ENCODE measurements at regions not wholly inside any gene's neighbourhood (a gene's known extent, or its start where the extent isn't known, plus 50 kb on each side); places are given as distances from the start of the nearest gene placed in this dataset.
"Not testable (repeated sequence)": the region's sequence is repeated elsewhere in the genome, so short reads cannot be mapped to it uniquely, and the experiment has no call there.

DNA sequence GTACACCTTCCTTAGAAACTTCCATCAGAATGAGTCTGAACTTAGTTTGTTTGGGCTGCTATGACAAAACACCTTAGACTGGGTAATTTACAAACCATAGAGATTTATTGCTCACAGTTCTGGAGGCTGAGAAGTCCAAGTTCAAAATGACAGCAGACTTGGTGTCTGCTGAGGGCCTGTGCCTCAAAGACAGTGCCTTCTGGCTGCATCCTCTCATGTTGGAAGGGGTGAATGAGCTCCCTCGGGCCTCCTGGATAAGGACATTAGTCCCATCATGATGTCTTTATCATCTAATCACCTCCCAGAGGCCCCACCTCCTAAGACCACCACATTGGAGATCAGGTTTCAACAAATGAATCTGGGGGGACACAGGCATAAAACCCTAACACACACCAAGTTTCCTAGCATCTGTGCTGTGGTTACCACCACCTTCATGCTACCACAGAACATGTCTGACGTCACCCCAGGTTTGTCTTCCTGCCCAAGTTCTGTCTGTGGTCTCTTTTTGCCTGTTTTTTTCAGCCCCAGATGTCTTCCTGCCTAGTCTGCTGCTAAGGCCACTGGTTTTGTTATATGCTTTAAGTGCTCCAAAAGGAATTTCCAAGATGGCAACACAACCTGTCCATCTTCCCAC lies 150.9 kb upstream of the COBL start:
- no peak for DNase-seq

DNA sequence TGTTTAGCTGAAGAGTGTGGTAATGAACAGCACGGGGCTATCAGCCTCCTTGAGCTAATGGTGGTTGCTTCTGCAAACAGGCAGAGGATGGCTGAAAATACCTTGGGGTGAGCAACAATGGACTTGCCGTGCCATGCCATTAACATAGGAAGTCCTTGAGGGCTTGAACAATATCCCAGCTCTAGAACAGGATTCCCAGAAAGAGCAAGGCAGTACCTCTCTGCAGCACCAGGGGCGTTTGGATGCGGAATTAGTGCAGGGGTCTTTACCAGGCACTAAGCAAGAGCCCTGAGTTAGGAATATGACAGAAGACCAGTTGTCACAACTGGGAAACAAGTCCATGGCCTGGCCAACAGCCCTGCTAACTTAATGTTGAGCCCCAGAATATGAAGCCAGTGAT lies 143.2 kb upstream of the COBL start:
- DNase-seq: no peak

DNA sequence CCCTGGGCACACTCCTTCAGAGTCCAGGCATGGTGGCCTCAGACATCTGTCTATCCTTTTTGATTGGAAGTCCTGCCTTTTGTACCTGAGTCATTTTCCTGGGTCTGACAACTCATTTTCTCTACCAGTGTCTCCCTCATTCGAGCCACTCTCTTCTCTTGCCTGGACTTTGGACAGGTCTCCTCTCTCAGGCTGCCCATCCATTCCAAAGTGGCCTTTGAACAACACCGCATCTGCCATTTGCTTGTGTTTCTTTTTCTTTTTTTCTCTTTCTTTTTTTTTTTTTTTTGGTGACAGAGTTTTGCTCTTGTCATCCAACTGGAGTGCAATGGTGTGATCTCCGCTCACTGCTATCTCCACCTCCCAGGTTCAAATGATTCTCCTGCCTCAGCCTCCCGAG lies 142.1 kb upstream of the COBL start:
- DNase-seq: no peak

DNA sequence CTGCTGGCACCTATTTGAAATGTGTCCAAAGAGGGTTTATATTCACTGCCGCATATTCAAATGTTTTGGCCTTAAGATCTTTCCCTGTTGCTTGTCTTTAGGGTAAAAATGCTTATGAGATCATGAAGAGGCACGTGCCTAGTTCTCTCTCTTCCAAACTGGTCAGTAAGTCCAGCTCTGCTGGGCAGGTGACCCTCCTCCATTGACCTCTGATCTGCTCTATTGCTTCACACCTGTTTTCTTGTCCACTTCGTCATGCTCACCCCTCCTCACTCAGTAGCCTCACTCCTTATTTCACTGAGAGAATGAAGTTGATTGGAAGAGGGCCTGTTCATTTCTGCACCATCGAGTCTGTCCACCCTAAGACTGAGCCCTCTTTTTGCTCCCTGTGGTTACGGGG lies 140.5 kb upstream of the COBL start:
- DNase-seq: no peak

- DNase-seq: no peak
Measured at GRCh38 chr7:51456431-51457060, 139.9 kb upstream of the COBL start.

DNA sequence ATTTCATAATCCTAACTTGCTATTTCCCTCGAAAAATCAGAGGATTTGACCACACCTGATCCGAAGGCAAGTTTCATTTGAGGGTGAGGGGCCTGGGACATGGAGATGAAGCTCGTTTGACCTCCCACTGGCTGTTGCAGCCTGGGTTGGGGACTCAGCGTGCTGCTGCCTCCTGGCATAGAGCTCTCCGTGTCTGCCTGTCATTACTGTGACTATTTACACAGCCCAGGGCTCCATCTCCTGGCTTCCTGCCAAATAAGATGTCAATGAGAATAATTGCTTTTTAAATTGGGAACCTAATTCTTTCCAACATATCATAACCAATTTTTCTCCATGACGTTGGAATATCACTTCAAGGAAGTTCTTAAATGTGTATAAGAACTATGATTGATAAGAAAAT lies 139.3 kb upstream of the COBL start:
- DNase-seq: no peak

- DNase-seq: no peak
Measured at GRCh38 chr7:51455513-51455912, 138.9 kb upstream of the COBL start.

GRCh38 chr7:51455086-51455485 lies 138.5 kb upstream of the COBL start:
- no peak for DNase-seq

DNA sequence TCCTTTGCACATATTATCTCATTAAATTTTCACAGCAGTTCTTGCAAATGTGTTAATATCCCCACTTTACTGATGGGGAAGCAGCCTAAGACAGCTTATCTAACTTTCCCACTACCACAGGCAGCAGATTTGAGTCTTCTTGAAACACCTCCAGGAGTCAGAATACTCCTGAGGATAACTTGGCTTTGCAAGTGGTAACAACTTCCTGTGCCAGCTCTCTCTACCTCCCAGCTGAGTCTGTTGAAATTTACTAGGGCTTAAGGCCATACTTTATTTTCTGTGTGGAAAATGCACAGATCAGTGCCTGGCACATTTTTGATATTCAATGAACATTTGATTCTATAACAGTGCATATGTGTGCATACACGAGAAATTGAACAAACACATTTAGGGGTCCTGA lies 136.1 kb upstream of the COBL start:
- no peak for DNase-seq

DNA sequence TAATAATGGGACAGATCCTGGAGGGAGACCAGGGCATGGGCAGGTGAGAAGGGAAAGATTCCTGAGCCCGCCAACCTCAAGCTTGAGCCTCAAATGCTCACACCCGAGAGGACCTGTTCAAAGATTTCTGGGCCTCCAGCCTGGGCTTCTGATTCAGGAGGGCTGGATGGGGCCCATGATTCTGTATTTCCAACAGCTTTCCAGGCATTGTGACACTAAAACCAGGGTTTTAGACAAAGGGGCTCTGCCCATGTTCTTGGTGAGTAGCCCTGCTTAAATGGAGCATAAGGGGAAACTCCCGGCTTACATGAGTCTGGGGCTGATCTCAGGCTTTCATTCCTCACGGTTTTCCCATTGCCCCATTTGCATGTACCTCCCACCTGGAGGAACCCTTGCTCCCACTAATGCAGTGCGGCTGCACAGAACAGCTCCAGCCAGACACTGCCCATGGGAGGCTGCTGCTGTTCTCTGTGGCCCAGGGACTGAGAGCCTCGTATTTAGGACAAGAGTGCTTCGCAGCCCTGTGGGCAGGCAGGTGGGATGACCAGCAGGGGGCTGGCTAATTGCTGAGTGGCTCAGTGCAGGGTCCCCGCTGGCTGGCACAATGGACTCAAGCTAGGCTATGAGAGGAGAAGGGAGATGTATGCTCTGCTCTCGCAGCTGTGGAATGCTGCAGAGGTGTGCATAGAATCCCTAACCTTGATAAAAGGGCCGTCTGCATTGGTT lies 135.3 kb upstream of the COBL start:
- no peak for DNase-seq

GRCh38 chr7:51450541-51450940 lies 133.9 kb upstream of the COBL start:
- DNase-seq: no peak

GRCh38 chr7:51446785-51447184 lies 130.2 kb upstream of the COBL start:
- DNase-seq: no peak

GRCh38 chr7:51446356-51446755 lies 129.7 kb upstream of the COBL start:
- no peak for DNase-seq

DNA sequence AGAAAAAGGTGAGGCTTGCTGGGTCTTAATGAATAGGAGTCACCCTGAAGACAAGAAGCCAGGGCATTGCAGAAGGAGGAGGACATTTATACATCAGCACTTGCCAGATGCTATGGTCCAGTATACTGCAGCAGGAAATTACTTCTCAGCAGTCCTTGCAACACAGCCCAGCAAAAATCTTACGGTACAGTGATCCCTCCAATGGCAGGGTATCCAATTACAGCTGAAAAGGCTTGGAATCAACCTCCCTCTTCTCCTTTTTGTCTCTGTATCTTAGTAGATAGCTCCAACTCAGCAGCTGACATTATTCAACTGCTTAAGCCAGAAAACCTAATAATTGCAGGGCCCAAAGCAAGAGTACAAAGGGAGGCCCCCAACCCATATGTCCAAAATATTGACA lies 128.3 kb upstream of the COBL start:
- DNase-seq: no peak

DNA sequence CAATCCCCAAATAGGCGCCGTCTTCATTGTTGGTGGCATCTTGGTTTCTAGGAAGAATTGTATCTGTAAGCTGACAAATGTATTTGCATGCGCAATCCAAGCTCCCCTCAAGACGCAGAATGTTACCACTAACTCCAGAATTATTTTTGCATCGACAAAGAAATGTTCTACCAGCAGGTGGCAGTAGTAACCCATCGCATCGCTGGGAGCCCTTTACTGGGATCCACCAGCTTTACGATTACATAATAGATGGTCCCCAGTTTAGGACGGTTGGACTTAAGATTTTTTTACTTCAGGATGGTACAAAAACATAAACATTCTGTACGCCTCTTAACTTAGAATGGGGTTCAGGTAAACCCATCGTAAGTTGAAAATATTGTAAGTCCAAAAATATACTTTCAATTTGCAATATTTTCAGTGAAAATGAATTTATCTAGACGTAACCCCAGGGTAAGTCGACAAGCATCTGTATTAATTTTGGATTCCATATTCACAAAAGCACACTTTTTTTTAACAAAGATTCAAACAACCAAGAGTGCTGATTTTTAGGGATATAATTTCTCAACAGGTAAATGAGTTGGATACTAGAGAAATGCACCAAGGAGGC lies 114.0 kb upstream of the COBL start:
- peak; percentile 13 for DNase-seq

GRCh38 chr7:51428217-51428887 lies 111.7 kb upstream of the COBL start:
- DNase-seq: no peak

GRCh38 chr7:51426163-51426562 lies 109.6 kb upstream of the COBL start:
- no peak for DNase-seq

GRCh38 chr7:51409934-51410333 lies 93.3 kb upstream of the COBL start:
- DNase-seq: not testable (repeated sequence)

DNA sequence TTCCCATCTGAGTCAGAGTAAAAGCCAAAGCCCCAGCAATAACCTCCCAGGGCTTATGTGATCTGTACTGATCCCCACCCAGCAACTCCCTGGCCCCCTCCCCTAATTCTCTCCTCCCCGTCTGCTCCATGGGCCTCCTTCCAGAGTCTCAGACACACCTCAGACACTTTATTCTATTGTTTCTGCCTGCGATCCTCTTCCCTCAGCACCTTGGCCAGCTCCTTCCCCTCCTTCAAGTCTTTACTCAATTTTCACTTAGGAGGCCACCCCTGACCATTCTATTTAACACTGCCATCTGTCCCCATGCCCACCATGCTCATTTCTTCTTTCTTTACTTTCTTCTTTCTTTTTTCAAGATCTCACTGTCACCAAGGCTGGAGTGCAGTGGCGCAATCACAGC lies 81.0 kb upstream of the COBL start:
- not testable (repeated sequence) for DNase-seq

GRCh38 chr7:51393003-51393402 lies 76.4 kb upstream of the COBL start:
- not testable (repeated sequence) for DNase-seq

DNA sequence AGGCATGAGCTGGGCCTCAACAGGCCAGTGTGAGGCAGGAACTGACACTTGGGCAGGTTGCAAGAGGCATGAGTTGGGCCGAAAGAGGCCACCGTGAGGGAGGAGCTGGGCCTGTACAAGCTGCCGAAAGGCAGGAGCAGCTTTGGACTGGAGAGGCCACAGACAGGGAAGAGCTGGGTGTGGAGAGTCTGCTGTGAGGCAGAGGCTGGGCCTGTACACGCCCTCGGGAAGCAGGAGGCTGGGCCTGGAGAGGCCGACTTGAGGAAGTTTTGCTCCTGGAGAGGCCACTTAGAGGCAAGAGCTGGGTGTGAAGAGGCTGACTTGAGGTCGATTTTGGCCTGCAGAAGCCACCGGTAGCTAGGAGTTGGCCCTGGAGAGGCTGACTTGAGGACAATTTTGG lies 73.3 kb upstream of the COBL start:
- not testable (repeated sequence) for DNase-seq

DNA sequence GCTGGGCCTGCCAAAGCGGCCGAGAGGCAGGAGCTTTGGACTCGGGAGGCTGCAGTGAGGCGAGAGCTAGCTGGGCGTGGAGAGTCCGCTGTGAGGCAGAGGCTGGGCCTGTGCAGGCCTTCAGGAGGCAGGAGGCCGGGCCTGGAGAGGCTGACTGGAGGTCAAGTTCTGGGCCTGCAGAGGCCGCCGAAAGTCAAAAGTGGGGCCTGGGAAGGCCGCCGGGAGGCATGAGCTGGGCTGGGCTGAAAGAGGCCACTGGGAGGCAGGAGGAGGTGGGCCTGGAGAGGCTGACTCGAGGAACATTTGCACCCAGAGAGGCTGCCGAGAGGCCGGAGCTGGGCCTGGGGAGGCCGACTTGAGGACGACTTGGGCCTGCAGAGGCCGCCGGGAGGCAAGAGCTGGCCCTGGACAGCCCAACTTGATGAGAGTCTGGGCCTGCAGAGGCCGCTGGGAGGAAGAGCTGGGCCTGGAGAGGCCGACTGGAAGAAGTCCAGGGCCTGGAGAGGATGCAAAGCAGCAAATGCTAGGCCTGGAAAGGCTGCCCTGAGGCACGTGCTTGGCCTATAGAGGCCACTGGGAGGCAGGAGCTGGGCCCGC lies 72.7 kb upstream of the COBL start:
- DNase-seq: not testable (repeated sequence)

GRCh38 chr7:51388241-51388640 lies 71.6 kb upstream of the COBL start:
- DNase-seq: not testable (repeated sequence)

Measured in activated CD4-positive, alpha-beta T cell treated with anti-CD3 and anti-CD28 coated beads, Interleukin-2, amount 50 U/mL, for 1 hour (primary cell).